Right kidney (tissue), 1 donor: ENCODE measurements at regions not wholly inside any gene's neighbourhood (a gene's known extent, or its start where the extent isn't known, plus 50 kb on each side); places are given as distances from the start of the nearest gene placed in this dataset.

ENCODE experiments used
- DNase-seq: peaks from one replicate; pipeline ENCODE4 v3.0.0-alpha.2; 2016

DNA sequence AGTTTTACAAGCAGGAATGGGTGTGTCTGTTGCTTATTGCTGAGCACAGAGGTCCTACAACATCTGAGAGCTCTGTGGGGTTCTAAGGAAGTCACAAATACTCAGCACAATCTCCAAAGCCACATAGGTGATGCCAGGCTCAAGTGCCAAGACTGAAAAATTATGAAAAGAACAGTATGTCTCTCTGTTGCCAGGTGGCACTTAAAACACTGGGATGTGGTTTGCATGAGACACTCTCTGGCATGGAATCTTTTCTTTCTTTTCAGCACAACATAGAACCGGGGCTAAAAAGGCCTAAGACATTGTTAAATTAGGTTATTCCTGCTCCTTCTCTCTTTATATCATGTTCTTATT is 127.3 kb upstream of the PRICKLE2 start:
- no peak for DNase-seq

DNA sequence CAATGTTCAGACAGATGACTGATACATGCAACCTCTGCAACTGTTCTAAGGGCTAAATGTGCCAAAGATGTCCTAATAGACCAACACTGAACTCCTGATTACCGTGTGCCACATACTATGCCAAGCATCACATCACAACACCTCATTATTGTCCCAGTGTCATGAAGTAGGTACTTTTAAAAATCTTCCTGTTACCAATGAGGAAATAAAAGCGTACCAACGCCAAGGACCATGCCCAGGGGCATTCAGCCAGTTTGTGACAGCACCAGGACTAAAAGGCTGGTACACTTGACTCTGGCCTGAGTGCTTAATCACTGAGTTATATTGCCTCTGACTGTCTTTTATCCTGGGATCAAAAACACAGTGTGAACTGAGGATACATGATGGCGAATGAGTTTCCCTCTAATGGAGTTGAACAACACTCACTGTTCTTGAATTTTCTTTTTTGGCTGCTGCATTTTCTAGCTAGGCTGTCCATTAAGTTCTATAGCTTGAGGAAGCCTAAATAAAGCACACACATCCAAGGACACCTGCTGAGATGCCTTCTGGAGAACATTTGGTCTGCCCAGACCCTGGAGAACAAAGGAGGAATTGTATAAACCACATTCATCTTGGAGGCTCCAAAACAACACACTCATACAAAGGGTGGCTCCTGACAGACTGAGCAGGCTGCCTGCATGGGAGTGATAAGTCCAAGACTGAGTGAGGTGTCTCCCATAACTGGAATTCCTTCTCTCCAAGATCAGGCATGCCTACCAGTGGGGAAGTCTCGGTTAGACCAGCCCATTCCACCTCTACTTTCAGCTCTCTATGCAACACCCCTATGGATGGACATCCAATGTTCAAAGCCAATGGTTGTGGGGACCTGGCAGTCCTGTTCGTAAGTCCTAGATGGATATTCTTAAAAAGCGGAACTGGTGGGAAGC is 126.7 kb upstream of the PRICKLE2 start:
- DNase-seq: no peak

DNA sequence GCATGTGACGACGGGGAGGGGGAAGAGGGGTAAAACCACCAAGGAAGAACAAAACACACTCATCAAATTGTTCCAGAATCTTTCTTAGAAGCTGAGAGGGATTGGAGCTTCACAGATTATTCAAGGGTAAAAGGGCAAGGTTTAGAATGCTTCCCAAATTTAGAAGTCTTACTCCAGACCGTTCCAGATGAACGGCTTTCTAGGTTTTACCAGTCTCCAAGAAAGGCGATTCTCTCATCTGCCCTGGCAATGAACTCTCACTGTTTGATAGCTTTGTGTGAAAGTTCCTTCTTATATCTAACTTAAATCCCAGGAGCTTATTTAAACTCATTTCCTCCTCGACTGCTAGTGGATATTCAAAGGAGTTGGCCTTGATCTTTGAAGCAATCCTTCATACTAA is 124.3 kb upstream of the PRICKLE2 start:
- DNase-seq: no peak

DNA sequence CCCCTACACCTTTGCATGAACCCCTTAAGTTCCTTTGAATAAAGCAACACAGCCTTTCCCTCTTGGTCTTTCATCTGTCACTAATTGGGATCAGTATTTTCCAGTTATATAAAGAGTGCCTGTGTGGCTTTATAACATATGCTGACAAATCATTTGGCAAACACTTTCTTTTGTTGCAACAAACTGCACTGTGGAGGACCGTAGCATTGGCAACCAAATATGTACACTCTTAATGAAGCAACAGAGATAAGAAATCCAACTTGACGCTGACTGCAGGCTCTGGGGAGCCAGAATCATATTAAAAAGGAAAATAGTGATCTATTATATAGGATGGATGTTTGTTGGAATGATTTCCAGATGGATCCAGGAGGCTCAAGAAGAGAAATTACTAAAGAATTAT is 120.1 kb upstream of the PRICKLE2 start:
- no peak for DNase-seq

DNA sequence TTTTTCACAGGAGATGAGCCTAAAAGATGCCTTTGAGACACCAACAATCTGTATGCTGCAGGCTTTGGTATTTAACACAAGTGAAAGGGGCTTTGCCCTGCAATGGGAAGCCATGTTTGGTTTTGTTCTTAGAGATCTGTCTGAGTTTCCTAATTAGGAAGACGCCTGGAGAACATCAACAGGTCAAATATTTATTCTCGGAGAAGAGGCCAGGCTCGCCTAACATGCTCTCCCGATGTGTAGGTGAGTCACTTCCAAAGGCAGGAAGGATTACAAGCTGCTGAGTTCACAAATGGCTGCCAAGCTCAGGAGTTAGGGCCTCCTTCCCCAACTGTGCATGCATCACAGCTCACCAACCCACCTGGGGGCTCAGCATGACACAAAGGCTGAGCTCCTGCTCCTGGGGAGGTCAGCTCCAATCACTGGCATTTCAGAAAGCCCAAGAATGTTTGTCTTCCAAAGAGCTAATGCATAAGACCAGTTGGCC is 119.5 kb upstream of the PRICKLE2 start:
- no peak for DNase-seq

DNA sequence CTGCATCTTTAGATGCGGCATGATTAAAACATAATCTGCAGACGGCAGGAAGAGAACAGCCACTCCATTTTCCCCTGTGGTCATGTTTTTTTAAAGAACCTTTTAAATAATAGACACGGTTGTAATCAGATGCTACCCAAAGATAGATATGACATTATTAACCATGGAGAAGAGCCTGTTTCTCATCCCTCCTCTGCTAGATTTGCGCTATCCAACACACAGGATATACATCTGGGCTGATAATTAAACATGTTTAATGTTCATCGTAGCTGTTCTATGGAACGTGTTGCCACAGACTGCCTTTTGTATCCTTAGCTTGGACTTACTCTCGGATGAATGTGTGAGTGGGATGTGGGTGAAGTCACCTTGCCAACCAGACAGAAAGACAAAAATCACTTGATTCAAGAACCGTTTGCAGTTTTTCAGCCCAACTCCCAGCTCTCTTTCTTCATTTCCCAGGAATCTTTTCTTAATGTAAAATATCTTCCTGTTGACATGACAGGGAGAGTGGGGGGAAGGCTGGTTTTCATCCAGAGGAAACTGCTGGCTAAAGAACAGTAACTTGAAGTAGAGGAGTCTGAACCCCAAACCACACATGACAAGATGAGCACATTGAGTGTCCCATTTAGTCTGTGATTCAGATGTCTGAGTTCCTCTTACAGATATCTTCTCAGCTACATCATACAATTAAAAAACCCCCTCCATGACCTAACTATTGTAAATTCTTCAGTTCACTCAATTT is 118.6 kb upstream of the PRICKLE2 start:
- no peak for DNase-seq

DNA sequence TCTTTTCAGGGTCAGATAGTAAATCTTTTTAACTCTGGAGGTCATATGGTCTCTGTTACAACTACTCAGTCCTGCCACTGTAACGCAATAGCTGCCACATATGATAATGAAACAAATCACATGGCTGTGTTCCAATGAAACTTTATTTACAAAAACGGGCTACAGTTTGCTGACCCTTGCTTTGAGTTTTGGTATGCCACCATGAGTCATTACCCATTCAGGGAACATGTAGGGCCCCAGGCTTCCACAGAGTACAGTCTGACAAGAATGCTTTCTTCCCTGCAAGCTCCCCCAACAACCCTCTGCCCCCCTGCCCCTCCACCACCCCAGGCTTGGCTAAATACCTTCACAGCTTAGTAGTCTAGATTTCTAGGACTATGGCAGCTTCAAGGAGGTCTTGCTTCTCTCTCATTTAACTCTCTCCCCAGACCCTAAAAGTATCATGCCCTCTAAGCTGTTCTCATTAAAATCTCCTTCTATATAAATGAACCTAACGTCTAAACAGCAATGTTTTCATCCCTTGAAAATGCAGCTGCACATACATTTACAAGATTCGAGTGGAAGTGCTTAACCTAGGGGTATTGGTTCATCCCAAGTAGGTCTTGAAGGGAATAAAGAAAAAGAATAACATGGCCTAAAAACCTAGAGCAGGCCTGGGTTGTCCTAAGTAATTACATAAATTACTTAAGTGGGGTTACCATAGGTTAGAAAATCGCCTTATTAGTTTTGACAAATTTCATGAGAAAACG is 117.8 kb upstream of the PRICKLE2 start:
- no peak for DNase-seq

DNA sequence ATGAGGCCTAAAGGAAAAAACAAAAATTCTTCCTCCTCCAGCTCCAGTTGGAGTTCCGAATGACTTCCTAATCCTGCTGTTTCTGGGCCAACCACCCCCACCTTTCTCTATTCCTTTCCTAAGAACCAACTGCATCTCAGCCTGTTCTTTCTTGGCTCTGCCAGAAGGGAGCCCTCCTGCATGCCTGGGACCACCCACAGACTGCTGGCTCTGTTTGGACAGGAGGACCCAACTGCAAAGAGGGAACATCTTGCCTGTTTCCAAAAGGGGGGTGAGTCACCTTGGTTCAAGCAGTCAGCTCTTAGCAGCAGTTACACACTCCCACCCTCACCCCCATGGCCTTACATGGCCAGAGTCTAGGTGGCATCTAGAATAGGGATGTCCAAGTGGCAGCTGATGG is 116.0 kb upstream of the PRICKLE2 start:
- no peak for DNase-seq

DNA sequence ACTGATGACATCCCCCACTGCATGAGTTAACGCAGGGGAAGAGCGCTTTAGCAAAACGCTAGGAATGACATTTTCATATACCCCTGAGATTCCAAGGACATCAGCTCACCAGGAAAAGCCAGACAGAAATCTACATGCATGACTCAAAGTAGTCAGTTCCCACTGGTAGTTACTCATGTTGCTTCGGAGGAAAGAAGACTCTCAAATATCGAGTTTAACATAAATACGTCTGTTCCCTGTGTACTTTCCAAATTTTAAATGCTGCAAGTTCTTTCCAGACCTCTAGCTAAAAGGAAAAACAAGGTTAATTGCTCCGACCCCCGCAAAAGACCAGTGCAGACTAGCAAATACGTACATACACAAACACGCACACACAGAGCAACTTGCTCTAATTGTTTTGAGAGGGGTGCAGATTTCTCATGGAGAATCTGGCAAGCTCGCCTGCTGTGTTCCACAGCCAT is 115.4 kb upstream of the PRICKLE2 start:
- no peak for DNase-seq

DNA sequence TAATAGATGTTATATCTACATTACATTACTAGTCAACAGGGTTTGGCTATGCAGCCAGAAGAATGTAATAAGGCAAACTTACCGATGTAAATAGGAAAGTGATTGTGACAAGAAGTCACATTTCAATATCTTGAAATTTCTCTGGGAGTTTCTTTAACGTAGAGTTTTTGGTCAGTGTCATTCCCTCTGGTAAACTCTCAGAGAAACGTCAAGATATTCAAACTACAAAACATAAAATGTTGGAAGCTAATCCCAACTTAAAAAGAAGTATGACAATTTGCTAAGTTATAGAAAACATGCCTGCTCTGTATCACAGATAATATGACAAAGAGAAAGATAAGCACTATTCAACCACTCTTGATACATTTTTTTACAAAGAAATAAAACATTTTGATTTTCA is 111.2 kb upstream of the PRICKLE2 start:
- DNase-seq: no peak

DNA sequence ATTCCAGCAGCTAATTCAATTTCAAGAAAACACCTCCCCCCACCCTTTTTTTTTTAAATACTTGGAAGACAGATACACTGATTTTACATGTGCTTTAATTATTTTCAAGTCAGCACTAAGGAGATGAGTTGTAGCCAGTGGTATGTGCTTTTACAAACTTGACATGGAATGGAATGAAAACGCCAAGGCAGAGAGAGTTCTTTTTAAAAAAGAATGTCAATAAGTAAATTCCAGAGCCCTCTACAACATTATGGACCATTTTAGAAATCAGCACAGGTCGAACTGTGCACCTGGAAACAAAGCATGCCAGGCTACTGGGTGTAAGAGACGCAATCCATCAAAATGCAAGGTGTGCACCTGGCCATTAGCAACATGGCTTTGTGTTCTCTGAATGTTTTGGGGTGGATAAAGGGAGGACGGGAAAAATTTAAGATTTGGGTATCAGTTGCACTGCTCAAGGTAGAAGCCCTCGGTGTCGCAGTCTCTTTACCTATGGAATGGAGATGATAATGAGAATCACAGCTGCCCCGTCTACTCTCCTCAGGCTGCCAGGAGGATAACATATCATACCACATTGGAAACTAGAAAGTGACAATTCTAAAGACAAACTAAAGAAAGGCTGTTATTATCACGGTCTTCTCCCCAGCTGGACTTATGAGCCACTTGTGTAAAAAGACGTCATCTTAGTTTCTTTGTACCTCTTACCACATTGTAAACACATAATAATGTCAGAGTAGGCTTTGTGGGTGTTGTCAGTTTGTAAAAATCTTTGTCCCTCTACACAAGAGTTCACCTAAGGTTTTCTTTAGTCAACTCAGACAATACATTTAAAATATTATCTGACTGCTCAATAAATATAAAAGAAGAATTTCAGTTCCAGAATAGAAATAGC is 107.4 kb upstream of the PRICKLE2 start:
- no peak for DNase-seq

DNA sequence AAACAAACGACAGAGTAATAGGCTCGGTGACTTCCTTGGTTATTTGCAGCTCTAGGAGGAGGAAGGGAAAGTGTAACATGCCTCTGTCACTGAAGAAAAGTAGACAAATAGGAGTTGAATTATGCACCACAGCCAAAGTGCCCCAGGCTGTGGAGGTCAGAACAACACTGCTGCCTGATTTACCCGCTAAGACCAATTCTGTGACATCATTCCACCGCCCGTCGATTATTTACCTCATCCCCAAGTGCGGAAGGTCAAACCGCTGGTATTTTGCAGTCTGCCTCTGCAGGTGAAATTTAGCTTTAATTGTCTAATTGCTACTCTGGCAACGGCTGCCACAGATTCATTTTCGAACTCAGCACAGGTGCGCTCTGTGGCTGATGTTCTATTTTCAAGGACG is 106.3 kb upstream of the PRICKLE2 start:
- no peak for DNase-seq

DNA sequence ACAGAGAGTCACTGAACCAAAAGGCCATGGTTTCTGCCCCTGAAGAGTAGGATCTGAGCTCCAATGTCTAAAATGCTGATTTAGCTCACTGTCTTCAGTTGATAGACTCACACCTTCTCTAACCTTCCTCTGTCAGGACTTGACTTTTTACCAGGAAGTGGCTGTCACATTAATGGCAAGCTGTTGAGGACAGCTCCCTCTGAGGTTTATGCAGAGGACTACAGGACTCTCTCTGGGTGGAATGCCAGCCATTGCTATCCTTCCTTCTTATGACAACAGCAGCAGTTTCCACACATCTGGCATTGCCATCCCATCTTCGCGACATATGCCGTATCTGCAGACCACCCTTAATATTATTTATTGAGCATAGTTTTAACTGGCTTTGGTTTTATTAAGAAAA is 103.8 kb upstream of the PRICKLE2 start:
- no peak for DNase-seq

DNA sequence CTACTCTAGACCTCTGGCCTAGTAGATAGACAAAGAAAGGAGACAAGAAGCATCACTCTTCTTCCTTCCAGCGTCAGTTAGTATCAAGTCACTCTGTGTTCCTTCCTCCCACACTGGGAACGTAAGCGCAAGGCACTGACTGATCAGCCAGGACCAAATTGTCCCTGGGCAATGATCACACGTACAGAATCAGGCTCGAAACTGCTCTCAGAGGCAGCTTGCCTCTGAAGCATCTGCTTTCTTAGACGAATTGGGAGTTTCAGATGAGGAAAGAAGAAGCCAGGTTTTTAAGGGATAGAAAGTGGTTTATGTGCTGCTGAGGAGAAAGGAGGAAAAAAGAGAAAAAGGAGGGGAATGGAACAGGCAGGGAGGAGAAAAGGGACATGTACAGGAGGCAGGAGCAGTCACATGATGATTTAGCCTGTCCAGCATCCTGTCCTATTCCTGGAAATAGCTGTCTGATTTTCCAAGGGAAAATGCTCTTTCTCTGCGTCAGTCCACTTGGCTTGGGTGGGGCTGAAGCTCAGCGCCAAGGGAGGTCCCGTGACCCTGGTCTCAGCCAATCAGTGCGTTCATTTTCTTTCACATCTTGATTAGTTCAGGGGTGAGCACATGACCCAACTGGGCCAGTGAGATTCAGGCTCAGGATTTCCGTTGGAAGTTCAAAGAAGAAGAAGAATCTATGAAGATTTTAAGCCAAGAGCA is 102.0 kb upstream of the PRICKLE2 start:
- DNase-seq: no peak

DNA sequence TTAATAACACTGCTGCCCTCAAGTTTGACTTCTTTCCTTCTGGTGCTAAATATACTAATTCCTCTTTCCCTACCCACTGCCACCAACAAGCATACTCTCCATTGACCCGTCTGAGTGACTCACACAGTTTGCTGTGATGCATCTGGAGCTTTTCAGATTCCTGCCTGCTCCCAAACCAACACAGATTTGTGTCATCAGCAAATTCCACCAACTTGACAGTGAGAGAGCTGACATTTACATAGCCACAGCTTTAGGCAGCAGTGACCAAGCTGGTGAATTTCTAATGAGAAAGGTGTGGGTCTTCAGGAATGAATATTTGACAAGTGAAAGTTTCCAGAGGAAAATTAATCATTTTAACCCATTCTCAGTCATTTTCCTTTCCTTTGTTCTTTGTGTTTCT is 96.5 kb upstream of the PRICKLE2 start:
- DNase-seq: no peak

DNA sequence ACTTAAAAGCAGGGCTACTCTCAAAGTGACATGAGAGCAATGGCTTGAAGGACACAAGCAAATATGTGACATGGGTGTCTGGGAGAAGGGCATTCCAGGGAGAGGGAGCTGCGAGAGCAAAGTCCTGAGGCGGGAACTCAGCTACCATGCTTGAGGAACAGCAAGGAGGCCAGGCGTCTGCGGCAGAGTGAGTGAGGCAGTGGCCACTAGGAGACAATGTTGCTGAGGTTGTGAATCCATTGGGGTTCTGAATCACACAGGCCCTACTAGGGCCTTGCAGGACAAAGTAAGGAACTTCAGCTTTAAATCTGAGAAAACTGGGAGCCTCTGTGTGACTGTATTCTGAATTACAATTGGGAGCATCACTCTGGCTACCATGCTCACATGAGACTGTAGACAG is 94.1 kb upstream of the PRICKLE2 start:
- DNase-seq: no peak

DNA sequence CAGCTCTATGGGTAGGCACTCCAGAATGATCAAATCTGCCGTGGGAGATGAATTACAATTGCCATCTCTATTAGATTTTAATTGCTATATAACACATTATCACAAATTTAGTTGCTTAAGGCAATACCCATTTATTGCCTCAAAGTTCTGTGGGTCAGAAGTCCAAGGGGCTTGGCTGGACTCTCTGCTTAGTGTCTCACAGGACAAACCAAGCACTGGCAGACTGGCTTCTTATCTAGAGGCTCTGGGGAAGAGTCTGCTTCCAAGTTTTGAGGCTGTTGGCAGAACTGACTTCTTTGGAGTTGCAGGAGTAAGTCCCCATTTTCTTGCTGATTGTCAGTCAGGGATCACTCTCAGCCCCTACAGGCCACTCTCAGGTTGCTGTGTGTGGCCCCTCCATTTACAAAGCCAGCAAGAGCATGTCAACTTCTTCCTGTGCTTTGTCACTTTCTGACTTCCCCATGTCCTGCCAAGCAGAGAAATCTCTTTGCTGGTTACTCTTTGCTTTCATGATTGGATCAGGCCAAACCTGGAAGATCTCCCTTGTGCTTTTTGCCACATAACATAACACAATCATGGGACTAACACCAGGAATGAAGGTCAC is 93.5 kb upstream of the PRICKLE2 start:
- no peak for DNase-seq

DNA sequence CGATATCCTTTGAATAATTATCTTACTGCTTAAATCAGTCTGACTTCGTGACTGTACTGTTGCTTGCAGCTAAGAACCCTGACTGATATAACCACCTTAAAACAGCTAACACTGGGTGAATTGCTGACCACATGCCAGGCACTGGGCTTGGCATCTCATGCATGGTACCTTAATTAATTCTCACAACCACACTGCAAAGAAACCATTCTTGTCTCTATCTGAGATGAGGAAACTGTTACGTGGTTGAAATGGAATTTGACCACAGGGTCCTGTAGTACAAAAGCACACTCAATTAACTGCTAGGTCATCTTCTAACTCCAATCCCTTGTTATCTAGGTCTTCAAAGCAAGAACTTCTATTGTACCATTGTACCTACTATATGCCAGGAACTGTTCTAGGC is 92.7 kb upstream of the PRICKLE2 start:
- no peak for DNase-seq

DNA sequence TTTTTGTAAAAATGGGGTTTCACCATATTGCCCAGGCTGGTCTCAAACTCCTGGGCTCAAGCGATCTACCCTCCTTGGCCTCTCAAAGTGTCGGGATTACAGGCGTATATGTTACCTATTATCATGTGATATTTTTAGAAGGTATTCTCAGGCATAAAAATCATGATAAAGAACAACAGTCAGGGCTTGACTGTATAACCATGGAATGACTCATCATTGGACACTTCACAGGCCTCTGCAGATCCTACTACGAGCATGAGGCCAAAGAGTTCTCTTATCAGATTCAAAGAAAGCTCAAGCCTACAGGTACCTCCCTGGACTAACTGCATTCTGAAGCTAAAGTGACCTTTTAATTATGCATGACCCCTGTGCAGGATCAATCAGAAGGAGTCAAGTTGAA is 91.7 kb upstream of the PRICKLE2 start:
- no peak for DNase-seq

DNA sequence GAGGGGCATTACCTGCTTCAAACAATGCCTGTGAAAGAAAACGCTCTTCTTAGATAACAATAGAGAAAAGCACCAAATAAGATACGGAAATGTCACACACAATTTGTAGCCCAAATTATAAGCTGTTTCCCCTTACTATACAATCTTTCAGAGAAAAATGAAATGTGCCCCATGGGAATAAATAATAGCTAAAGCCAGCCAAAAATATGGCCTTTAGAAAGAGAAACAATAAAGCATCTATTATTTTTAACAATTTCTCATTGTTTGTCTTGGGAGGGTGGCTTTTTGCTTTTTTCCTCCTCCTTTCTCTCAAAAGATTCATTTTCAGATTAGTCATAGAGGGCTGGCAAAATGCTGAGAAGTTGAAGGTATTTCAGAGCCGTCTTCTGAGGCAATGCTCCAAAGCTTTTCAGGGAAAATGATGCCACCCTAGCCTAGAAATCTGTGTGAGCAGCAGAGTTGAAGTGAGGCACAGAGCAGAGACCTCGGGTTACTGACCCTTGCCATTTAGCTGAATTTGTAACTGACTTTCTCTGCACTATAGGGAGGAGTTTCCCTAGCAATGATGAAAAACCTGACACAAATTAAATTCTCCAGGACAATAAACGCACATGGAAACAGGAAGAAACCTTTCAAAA is 86.3 kb upstream of the PRICKLE2 start:
- DNase-seq: no peak
